ENCODE measurements at regions not wholly inside any gene's neighbourhood (a gene's known extent, or its start where the extent isn't known, plus 50 kb on each side); places are given as distances from the start of the nearest gene placed in this dataset.

- WGBS, 2 donors, result 96 to 98% methylated on average over 7 of the region's 7 CpGs
- ATAC-seq (ENCODE audit: low FRiP score) (no peak), DNase-seq (peak in 1 of 2 donors; percentile 44)
- H3K4me1 ChIP-seq (ENCODE audit: control insufficient read depth in 1 of 2, insufficient read depth in 2 of 2, low read length in 2 of 2), result no peaks in the 10 kb centered on the region
- H3K27me3 ChIP-seq (ENCODE audit: control insufficient read depth in 1 of 2, insufficient read depth in 2 of 2, low read length in 1 of 2), result no peaks in the 10 kb centered on the region
- intact Hi-C loops (cut with DNase I), result no loop called here
- H3K9me3 ChIP-seq (ENCODE audit: control insufficient read depth, low read length), result no peaks in the 10 kb centered on the region
- no peak overlapping the region for H3K27ac ChIP-seq (ENCODE audit: low read depth in 1 of 2, low read length in 2 of 2)
- no peak overlapping the region for H3K4me3 ChIP-seq (ENCODE audit: low read length in 2 of 2)
- H3K36me3 ChIP-seq (ENCODE audit: control insufficient read depth in 1 of 2, insufficient read depth in 2 of 2, low read length in 1 of 2), result no peaks in the 10 kb centered on the region
Observed at GRCh38 chr15:70342141-70342540, 244.4 kb upstream of the TLE3 start.

- no peaks in the 10 kb centered on the region for H3K4me1 ChIP-seq (ENCODE audit: control insufficient read depth in 1 of 2, insufficient read depth in 2 of 2, low read length in 2 of 2)
- H3K27me3 ChIP-seq (ENCODE audit: control insufficient read depth in 1 of 2, insufficient read depth in 2 of 2, low read length in 1 of 2), result no peaks in the 10 kb centered on the region
- no peaks in the 10 kb centered on the region for H3K9me3 ChIP-seq (ENCODE audit: control insufficient read depth, low read length)
- H3K36me3 ChIP-seq (ENCODE audit: control insufficient read depth in 1 of 2, insufficient read depth in 2 of 2, low read length in 1 of 2), result no peaks in the 10 kb centered on the region
- H3K27ac ChIP-seq (ENCODE audit: low read depth in 1 of 2, low read length in 2 of 2), result no peak overlapping the region
- H3K4me3 ChIP-seq (ENCODE audit: low read length in 2 of 2), result no peak overlapping the region
- DNase-seq (peak in 1 of 2 donors; percentile 20), ATAC-seq (ENCODE audit: low FRiP score) (no peak)
- WGBS, 2 donors, result 77 to 78% methylated on average over 5 of the region's 5 CpGs
- intact Hi-C loops (cut with DNase I), result no loop called here
Observed at GRCh38 chr15:70341566-70341965, 243.8 kb upstream of the TLE3 start.

- H3K27ac ChIP-seq (ENCODE audit: low read depth in 1 of 2, low read length in 2 of 2), result no peak overlapping the region
- WGBS, 2 donors, result 96 to 100% methylated on average over 1 of the region's 1 CpG
- no peaks in the 10 kb centered on the region for H3K27me3 ChIP-seq (ENCODE audit: control insufficient read depth in 1 of 2, insufficient read depth in 2 of 2, low read length in 1 of 2)
- intact Hi-C loops (cut with DNase I), result no loop called here
- no peaks in the 10 kb centered on the region for H3K9me3 ChIP-seq (ENCODE audit: control insufficient read depth, low read length)
- no peak overlapping the region for H3K4me3 ChIP-seq (ENCODE audit: low read length in 2 of 2)
- no peak for DNase-seq
- H3K4me1 ChIP-seq (ENCODE audit: control insufficient read depth in 1 of 2, insufficient read depth in 2 of 2, low read length in 2 of 2), result no peaks in the 10 kb centered on the region
- ATAC-seq (ENCODE audit: low FRiP score), result no peak
- no peaks in the 10 kb centered on the region for H3K36me3 ChIP-seq (ENCODE audit: control insufficient read depth in 1 of 2, insufficient read depth in 2 of 2, low read length in 1 of 2)
Observed at GRCh38 chr15:70340494-70340870, 242.8 kb upstream of the TLE3 start.

- no peaks in the 10 kb centered on the region for H3K27me3 ChIP-seq (ENCODE audit: control insufficient read depth in 1 of 2, insufficient read depth in 2 of 2, low read length in 1 of 2)
- peak; percentile 66 to 74 for DNase-seq
- WGBS, 2 donors, result 81 to 83% methylated on average over 11 of the region's 11 CpGs
- H3K4me1 ChIP-seq (ENCODE audit: control insufficient read depth in 1 of 2, insufficient read depth in 2 of 2, low read length in 2 of 2), result no peaks in the 10 kb centered on the region
- no peak overlapping the region for H3K4me3 ChIP-seq (ENCODE audit: low read length in 2 of 2)
- no peak overlapping the region for H3K27ac ChIP-seq (ENCODE audit: low read depth in 1 of 2, low read length in 2 of 2)
- H3K9me3 ChIP-seq (ENCODE audit: control insufficient read depth, low read length), result peaks cover 2% of the 10 kb centered on the region
- H3K36me3 ChIP-seq (ENCODE audit: control insufficient read depth in 1 of 2, insufficient read depth in 2 of 2, low read length in 1 of 2), result no peaks in the 10 kb centered on the region
- ATAC-seq (ENCODE audit: low FRiP score), result peak; percentile 33
- intact Hi-C loops (cut with DNase I), result no loop called here
Observed at GRCh38 chr15:70339571-70340493, 242.1 kb upstream of the TLE3 start.

- no peaks in the 10 kb centered on the region for H3K4me1 ChIP-seq (ENCODE audit: control insufficient read depth in 1 of 2, insufficient read depth in 2 of 2, low read length in 2 of 2)
- H3K9me3 ChIP-seq (ENCODE audit: control insufficient read depth, low read length), result peaks cover 3% of the 10 kb centered on the region
- peak; percentile 24 to 39 for DNase-seq
- WGBS, 2 donors, result 87 to 92% methylated on average over 18 of the region's 18 CpGs
- H3K4me3 ChIP-seq (ENCODE audit: low read length in 2 of 2), result no peak overlapping the region
- intact Hi-C loops (cut with DNase I), result no loop called here
- no peaks in the 10 kb centered on the region for H3K36me3 ChIP-seq (ENCODE audit: control insufficient read depth in 1 of 2, insufficient read depth in 2 of 2, low read length in 1 of 2)
- no peak for ATAC-seq (ENCODE audit: low FRiP score)
- H3K27me3 ChIP-seq (ENCODE audit: control insufficient read depth in 1 of 2, insufficient read depth in 2 of 2, low read length in 1 of 2), result no peaks in the 10 kb centered on the region
- H3K27ac ChIP-seq (ENCODE audit: low read depth in 1 of 2, low read length in 2 of 2), result no peak overlapping the region
Observed at GRCh38 chr15:70337277-70338186, 239.8 kb upstream of the TLE3 start.

GRCh38 chr15:70336425-70337009 lies 238.8 kb upstream of the TLE3 start:
- no peaks in the 10 kb centered on the region for H3K4me1 ChIP-seq (ENCODE audit: control insufficient read depth in 1 of 2, insufficient read depth in 2 of 2, low read length in 2 of 2)
- no peaks in the 10 kb centered on the region for H3K36me3 ChIP-seq (ENCODE audit: control insufficient read depth in 1 of 2, insufficient read depth in 2 of 2, low read length in 1 of 2)
- H3K27me3 ChIP-seq (ENCODE audit: control insufficient read depth in 1 of 2, insufficient read depth in 2 of 2, low read length in 1 of 2), result no peaks in the 10 kb centered on the region
- DNase-seq (no peak), ATAC-seq (ENCODE audit: low FRiP score) (no peak)
- 92 to 93% methylated on average over 6 of the region's 6 CpGs for WGBS, 2 donors
- H3K9me3 ChIP-seq (ENCODE audit: control insufficient read depth, low read length), result peaks cover 3% of the 10 kb centered on the region
- H3K4me3 ChIP-seq (ENCODE audit: low read length in 2 of 2), result no peak overlapping the region
- no peak overlapping the region for H3K27ac ChIP-seq (ENCODE audit: low read depth in 1 of 2, low read length in 2 of 2)
- intact Hi-C loops (cut with DNase I), result no loop called here

GRCh38 chr15:70334286-70334685 lies 236.6 kb upstream of the TLE3 start:
- Histone ChIP-seq H3K4me3 (ENCODE audit: low read length in 2 of 2) (no peak overlapping the region), H3K36me3 (ENCODE audit: control insufficient read depth in 1 of 2, insufficient read depth in 2 of 2, low read length in 1 of 2) (no peaks in the 10 kb centered on the region), H3K9me3 (ENCODE audit: control insufficient read depth, low read length) (peaks cover 3% of the 10 kb centered on the region), H3K4me1 (ENCODE audit: control insufficient read depth in 1 of 2, insufficient read depth in 2 of 2, low read length in 2 of 2) (no peaks in the 10 kb centered on the region), H3K27ac (ENCODE audit: low read depth in 1 of 2, low read length in 2 of 2) (no peak overlapping the region), H3K27me3 (ENCODE audit: control insufficient read depth in 1 of 2, insufficient read depth in 2 of 2, low read length in 1 of 2) (no peaks in the 10 kb centered on the region)
- no peak for DNase-seq
- ATAC-seq (ENCODE audit: low FRiP score), result no peak
- 96 to 97% methylated on average over 5 of the region's 5 CpGs for WGBS, 2 donors
- intact Hi-C loops (cut with DNase I), result no loop called here

- H3K4me1 ChIP-seq (ENCODE audit: control insufficient read depth in 1 of 2, insufficient read depth in 2 of 2, low read length in 2 of 2), result no peaks in the 10 kb centered on the region
- H3K4me3 ChIP-seq (ENCODE audit: low read length in 2 of 2), result no peak overlapping the region
- no peak overlapping the region for H3K27ac ChIP-seq (ENCODE audit: low read depth in 1 of 2, low read length in 2 of 2)
- intact Hi-C loops (cut with DNase I), result no loop called here
- 89 to 96% methylated on average over 8 of the region's 8 CpGs for WGBS, 2 donors
- no peaks in the 10 kb centered on the region for H3K36me3 ChIP-seq (ENCODE audit: control insufficient read depth in 1 of 2, insufficient read depth in 2 of 2, low read length in 1 of 2)
- DNase-seq (peak in 1 of 2 donors; percentile 60), ATAC-seq (ENCODE audit: low FRiP score) (peak; percentile 42)
- H3K27me3 ChIP-seq (ENCODE audit: control insufficient read depth in 1 of 2, insufficient read depth in 2 of 2, low read length in 1 of 2), result no peaks in the 10 kb centered on the region
- H3K9me3 ChIP-seq (ENCODE audit: control insufficient read depth, low read length), result no peaks in the 10 kb centered on the region
Observed at GRCh38 chr15:70329179-70329578, 231.5 kb upstream of the TLE3 start.

All from aorta (tissue), 5 donors.